Activated T-cell treated with anti-CD3 and anti-CD28 coated beads, Interleukin-2, amount 50 U/mL, for 72 hours (primary cell): ENCODE measurements at regions not wholly inside any gene's neighbourhood (a gene's known extent, or its start where the extent isn't known, plus 50 kb on each side); places are given as distances from the start of the nearest gene placed in this dataset.

Experiments used
- ATAC-seq, 2 donors: fragments of 150-1000 bp; cut with Tn5 transposase; replicated peaks in 1 of 2; 2 replicates each; pipeline ENCODE4 v1.10.0; 2021; ENCODE audit warnings: moderate library complexity in 2 of 2, mild to moderate bottlenecking in 1 of 2
- DNase-seq, 2 donors: peaks; one replicate each; pipeline ENCODE4 v3.0.0; 2021 to 2022; ENCODE audit warnings: mixed read lengths in 1 of 2
- H3K27ac Mint-ChIP-seq: one replicate; pipeline ENCODE4 v1.8.0; 2022; ENCODE audit warnings: mild to moderate bottlenecking, moderate library complexity, mixed read lengths
- H3K27me3 Mint-ChIP-seq: one replicate; pipeline ENCODE4 v1.8.0; 2022; ENCODE audit warnings: low read depth, mixed read lengths
- H3K36me3 Mint-ChIP-seq, 2 donors: one replicate each; pipeline ENCODE4 v1.8.0; 2022; ENCODE audit warnings: mixed read lengths in 2 of 2, mild to moderate bottlenecking in 1 of 2; ENCODE audit not compliant: insufficient read depth in 2 of 2
- H3K4me1 Mint-ChIP-seq: one replicate; pipeline ENCODE4 v1.8.0; 2022; ENCODE audit warnings: low read depth, mixed read lengths
- H3K4me3 Mint-ChIP-seq, 2 donors: one replicate each; pipeline ENCODE4 v1.8.0; 2022; ENCODE audit warnings: mild to moderate bottlenecking in 2 of 2, mixed read lengths in 2 of 2, moderate library complexity in 2 of 2
- H3K9me3 Mint-ChIP-seq, 2 donors: one replicate each; pipeline ENCODE4 v1.8.0; 2022; ENCODE audit warnings: mixed read lengths in 2 of 2

DNA sequence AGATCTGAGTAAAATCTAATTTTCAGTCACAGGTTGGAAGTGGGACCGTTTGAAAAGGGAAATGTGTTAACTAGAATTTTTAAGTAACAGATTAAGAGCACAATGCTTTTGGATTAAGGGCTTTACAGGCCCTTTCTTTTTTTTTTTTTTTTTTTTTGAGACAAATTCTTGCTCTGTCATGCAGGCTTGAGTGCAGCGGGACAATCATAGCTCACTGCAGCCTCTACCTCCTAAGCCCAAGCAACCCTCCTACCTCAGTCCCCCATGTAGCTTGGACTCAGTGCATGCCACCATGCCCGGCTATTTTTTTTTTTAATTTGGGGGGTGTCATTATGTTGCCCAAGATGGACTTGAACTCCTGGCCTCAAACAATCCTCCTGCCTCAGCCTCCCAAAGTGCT lies 363.7 kb downstream of the LIG4 start:
- Mint-ChIP-seq H3K9me3 (peaks cover 1 to 5% of the 10 kb centered on the region in 2 donors), H3K27ac (no peak overlapping the region), H3K4me3 (no peak overlapping the region), H3K36me3 (no peaks in the 10 kb centered on the region), H3K27me3 (no peaks in the 10 kb centered on the region), H3K4me1 (no peaks in the 10 kb centered on the region)
- ATAC-seq (no peak), DNase-seq (no peak)

DNA sequence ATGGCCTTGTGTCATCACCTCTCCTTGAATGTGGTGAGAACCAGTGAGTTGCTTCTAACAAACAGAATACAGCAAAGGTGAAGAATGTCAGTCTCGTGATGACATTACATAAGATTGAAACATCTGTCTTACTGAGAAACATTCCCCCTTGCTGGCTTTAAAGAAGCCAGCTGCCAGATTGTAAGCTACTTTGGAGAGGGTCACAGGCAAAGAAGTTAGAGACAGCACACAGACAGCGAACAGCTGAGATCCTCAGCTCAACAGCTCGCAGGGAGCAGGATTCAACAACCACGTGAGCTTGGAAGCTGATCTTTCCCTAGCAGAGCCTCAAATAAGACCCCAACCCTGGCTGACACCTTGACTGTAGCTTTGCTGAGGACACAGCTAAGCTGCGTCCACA lies 367.9 kb downstream of the LIG4 start:
- H3K27ac Mint-ChIP-seq, result no peak overlapping the region
- no peak for ATAC-seq
- H3K4me1 Mint-ChIP-seq, result no peaks in the 10 kb centered on the region
- H3K27me3 Mint-ChIP-seq, result no peaks in the 10 kb centered on the region
- DNase-seq, result no peak
- no peaks in the 10 kb centered on the region for H3K36me3 Mint-ChIP-seq
- no peaks in the 10 kb centered on the region for H3K9me3 Mint-ChIP-seq
- no peak overlapping the region for H3K4me3 Mint-ChIP-seq

DNA sequence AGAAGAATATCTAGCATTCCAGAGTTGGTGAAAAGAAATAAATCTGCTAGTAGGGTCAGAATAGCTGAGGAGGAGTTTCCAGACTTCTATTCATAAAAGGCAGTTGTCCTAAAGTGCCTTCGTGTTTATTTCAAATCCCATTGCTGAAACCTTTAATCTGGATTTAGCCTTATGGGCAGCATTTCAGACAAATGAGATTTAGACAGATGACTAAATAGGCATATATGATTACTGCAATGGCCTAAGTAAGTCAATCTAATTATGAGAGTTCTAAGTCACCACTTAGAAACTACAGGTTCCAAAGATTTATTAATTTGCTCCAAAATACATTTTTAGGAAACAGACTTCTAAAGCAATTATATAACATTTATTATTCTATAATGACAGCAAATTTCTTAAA lies 368.7 kb downstream of the LIG4 start:
- H3K9me3 Mint-ChIP-seq, result no peaks in the 10 kb centered on the region
- no peaks in the 10 kb centered on the region for H3K4me1 Mint-ChIP-seq
- H3K36me3 Mint-ChIP-seq, result no peaks in the 10 kb centered on the region
- H3K27ac Mint-ChIP-seq, result no peak overlapping the region
- H3K27me3 Mint-ChIP-seq, result no peaks in the 10 kb centered on the region
- no peak overlapping the region for H3K4me3 Mint-ChIP-seq
- ATAC-seq, result no peak
- no peak for DNase-seq

DNA sequence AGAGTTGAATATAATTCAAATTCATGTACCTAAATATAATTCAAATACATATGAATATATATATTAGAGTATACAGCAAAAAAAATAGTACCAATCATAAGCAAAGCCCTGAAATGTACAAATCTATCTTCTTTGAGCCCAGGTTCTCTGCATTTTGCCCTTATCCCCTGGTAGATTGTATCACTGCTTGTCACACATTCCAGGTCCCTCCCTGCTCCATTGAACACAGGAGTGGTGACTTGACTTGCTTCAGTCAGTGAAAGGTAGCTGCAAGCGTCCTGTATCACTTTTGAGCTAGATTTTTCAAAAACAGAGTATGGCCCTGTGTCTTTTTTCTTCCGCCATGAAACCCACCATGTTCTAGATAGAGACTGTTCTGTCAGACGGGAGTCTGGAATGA lies 369.4 kb downstream of the LIG4 start:
- no peaks in the 10 kb centered on the region for H3K4me1 Mint-ChIP-seq
- H3K9me3 Mint-ChIP-seq, result no peaks in the 10 kb centered on the region
- no peaks in the 10 kb centered on the region for H3K27me3 Mint-ChIP-seq
- no peak for ATAC-seq
- no peaks in the 10 kb centered on the region for H3K36me3 Mint-ChIP-seq
- DNase-seq, result no peak
- no peak overlapping the region for H3K27ac Mint-ChIP-seq
- H3K4me3 Mint-ChIP-seq, result no peak overlapping the region

DNA sequence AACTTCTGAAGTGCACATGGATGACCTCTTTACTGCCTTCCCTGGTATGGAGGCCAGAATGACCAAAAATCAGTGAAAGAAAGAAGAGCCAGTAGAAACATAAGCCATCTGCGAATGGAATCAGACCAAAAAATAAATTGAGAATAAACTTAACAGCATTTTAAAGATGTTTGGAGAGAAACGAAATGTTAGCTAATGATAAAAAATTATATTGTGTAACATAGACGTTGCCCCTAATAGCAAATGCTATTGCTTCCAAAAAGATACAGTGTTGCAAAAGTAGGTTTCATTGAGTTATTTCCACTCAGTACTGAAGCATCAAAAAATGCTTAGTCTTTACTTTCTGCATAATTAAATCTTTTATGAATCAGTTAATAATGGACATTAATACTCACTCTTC lies 371.7 kb downstream of the LIG4 start:
- Mint-ChIP-seq H3K27me3 (no peaks in the 10 kb centered on the region), H3K36me3 (no peaks in the 10 kb centered on the region), H3K4me1 (no peaks in the 10 kb centered on the region), H3K4me3 (no peak overlapping the region), H3K27ac (no peak overlapping the region), H3K9me3 (no peaks in the 10 kb centered on the region)
- no peak for DNase-seq
- ATAC-seq, result no peak

DNA sequence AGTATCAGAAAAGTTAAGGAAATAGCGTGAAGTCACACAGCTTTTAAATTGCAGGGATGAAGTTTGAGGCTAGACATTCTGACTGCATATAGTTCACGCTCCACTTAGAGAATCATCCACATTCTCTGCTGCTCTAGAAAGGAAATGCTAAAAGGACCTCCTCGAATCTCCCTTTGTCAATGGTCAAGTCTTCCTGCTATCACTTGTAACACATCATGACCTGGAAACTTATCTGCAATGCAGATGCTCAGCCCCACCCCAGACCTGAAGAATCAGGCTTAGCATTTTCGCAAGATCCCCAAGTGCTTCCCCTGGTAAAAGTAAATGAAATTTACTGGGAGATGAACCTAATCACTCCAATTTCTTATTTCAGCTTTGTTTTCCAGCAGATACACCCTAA lies 372.1 kb downstream of the LIG4 start:
- H3K27me3 Mint-ChIP-seq, result no peaks in the 10 kb centered on the region
- H3K36me3 Mint-ChIP-seq, result no peaks in the 10 kb centered on the region
- H3K27ac Mint-ChIP-seq, result no peak overlapping the region
- H3K4me3 Mint-ChIP-seq, result no peak overlapping the region
- H3K9me3 Mint-ChIP-seq, result no peaks in the 10 kb centered on the region
- ATAC-seq (no peak), DNase-seq (no peak)
- H3K4me1 Mint-ChIP-seq, result no peaks in the 10 kb centered on the region

DNA sequence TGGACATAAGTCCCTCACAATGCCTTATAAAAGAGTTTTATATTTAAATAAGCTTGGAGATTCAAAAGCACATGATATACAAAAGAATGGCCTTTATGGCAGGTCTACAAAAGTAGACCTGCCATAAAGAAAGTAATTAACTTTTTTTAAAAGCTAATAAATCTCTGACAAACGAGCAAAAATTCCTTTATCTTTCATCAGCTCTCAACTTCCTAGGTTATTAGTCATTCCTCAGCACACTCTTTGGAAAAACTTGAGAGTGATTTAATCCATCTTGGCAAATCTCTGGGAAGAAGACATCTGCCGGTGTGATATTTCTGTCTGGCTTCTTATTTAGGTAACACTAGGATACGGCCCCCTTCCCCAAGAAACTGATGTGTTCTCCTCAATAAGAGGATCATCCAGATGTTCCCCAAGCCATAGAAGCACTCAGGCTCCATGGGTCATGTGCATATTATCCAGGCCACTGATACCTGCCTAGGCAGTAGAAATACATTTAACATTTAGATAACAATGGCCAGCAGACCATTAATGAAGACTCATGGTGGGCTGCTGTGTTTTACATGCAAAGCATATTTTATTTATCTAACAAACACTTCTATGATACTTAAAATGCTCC lies 372.7 kb downstream of the LIG4 start:
- Mint-ChIP-seq H3K4me3 (no peak overlapping the region), H3K27me3 (no peaks in the 10 kb centered on the region), H3K4me1 (no peaks in the 10 kb centered on the region), H3K36me3 (no peaks in the 10 kb centered on the region), H3K27ac (no peak overlapping the region), H3K9me3 (no peaks in the 10 kb centered on the region)
- ATAC-seq, result no peak
- DNase-seq, result no peak

DNA sequence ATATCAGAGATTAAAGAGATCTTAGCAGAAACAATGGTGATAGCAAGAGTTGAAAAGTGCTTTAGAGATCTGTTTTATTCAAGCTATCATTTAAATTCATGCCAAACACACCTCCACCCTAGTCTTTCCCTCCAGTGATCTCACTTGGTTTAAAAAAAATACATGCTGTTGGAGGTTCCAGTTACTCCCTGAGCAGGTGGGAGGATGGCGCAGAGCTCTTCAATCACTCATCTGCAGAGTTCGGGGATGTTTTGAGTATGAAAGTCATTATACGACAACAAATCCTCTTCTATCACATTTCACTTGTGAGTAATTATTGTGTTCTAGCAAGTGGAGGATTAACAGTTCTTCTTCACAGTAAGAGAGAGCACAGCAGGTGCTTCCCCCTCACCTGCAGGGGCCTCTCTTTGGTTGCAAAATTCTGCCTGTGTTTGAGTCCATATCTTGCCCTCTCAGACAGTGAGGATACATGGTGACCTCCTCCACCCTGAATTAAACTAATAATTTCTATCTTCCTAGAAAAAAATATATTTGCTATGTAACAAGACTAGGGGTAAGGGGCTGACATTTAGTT lies 376.7 kb downstream of the LIG4 start:
- no peaks in the 10 kb centered on the region for H3K27me3 Mint-ChIP-seq
- H3K36me3 Mint-ChIP-seq, result no peaks in the 10 kb centered on the region
- H3K9me3 Mint-ChIP-seq, result no peaks in the 10 kb centered on the region
- no peaks in the 10 kb centered on the region for H3K4me1 Mint-ChIP-seq
- no peak for ATAC-seq
- DNase-seq, result no peak
- H3K27ac Mint-ChIP-seq, result no peak overlapping the region
- no peak overlapping the region for H3K4me3 Mint-ChIP-seq

DNA sequence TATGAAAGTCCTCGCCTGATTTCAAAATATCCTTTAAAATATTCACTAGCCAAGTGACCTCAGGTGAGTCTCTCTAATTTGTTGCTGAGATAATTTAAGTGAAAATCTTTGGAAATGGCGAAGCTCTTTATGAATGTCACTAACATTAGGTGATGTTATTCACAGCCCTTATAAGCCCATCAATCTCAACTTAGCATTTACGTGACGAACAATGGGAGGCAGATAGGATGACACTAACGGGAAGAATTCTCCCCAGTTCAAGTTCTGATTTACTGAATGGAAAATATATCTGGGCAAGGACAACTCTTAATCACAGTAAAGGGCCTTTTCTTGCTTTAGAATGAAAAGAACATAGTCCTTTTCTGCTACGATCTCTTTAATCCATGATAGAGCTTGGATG lies 378.7 kb downstream of the LIG4 start:
- no peak overlapping the region for H3K4me3 Mint-ChIP-seq
- H3K9me3 Mint-ChIP-seq, result peaks cover 3 to 6% of the 10 kb centered on the region in 2 donors
- H3K4me1 Mint-ChIP-seq, result no peaks in the 10 kb centered on the region
- no peaks in the 10 kb centered on the region for H3K27me3 Mint-ChIP-seq
- ATAC-seq, result no peak
- H3K36me3 Mint-ChIP-seq, result no peaks in the 10 kb centered on the region
- DNase-seq, result no peak
- no peak overlapping the region for H3K27ac Mint-ChIP-seq

DNA sequence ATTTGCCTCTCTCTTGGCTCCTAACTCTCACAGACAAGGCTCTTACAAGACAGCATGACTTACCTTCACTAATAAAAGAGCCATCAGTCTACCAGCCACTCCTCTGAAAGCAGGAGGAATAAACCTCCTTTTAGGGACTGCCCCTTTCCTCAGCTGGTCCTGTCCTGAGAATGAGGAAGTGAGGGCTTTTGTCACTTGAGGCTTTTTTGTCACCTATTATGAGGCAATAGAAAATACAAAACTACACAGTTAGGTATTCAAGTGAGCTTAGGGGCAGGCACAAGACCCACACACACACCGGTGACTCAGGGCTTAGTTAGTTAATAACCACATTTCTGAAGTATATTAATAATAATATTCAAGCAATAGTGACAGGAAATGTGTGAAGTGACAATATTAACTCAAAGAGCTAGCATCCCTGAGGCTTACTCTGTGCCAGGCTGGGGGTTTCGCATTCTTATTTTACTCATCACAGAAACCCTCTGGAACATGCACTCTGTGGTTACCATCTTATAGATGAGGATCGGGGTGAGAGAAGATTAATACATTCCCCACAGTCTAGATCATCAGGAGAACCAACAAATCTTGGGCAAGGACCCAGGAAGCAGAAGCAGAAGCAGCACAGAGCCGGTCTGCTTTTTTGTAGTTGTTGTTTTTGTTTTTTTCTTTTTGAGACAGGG lies 379.9 kb downstream of the LIG4 start:
- no peaks in the 10 kb centered on the region for H3K27me3 Mint-ChIP-seq
- ATAC-seq, result no peak
- H3K4me3 Mint-ChIP-seq, result no peak overlapping the region

DNA sequence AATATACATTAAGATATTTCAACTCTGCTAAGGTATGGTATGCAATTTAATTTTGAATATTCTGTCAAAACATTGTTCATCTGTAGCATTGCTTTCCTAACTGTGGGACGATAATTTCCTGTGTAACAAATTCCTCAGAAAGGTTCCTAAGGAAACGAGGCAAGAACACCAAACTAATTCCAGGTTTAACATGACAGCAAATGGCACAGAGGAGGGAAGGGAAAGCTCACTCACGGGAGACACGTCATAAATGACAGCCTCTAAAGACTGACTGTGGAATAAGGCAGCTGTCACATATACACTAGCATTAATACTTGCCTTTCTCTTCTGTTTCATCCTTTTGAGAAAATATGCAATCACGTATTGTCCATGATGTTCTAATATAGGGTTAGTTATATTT lies 380.6 kb downstream of the LIG4 start:
- H3K36me3 Mint-ChIP-seq, result peaks cover 0 to 1% of the 10 kb centered on the region in 2 donors
- ATAC-seq (no peak), DNase-seq (no peak)
- H3K4me1 Mint-ChIP-seq, result no peaks in the 10 kb centered on the region
- H3K27me3 Mint-ChIP-seq, result no peaks in the 10 kb centered on the region
- no peak overlapping the region for H3K27ac Mint-ChIP-seq
- peaks cover 6% of the 10 kb centered on the region in 2 donors for H3K9me3 Mint-ChIP-seq
- H3K4me3 Mint-ChIP-seq, result no peak overlapping the region

More for the DNA sequence above, 379.9 kb downstream of the LIG4 start:
- no peaks in the 10 kb centered on the region for H3K4me1 Mint-ChIP-seq
- no peak for DNase-seq
- H3K27ac Mint-ChIP-seq, result no peak overlapping the region
- H3K9me3 Mint-ChIP-seq, result peaks cover 3 to 6% of the 10 kb centered on the region in 2 donors
- peaks cover 0 to 1% of the 10 kb centered on the region in 2 donors for H3K36me3 Mint-ChIP-seq

DNA sequence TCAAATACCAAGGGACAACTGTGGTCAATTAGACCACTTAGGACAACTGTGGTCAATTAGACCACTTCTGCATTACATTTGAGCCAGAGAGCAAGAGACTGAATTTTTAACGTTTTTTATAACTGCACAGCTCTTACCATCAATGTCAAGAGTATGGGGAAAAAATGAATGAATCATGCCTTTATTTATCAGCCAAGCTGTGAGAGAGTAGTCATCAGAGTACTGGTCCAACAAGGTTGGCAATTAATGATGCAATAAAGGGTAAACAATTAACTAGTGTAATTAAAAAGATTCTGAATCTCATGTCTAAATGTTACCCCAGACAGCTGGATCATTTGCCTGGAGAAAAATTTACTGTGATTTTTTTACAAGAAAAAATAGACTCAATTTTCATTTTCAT lies 381.1 kb downstream of the LIG4 start:
- Mint-ChIP-seq H3K27me3 (no peaks in the 10 kb centered on the region), H3K27ac (no peak overlapping the region), H3K4me3 (no peak overlapping the region), H3K36me3 (peaks cover 0 to 1% of the 10 kb centered on the region in 2 donors), H3K4me1 (no peaks in the 10 kb centered on the region), H3K9me3 (peaks cover 6 to 7% of the 10 kb centered on the region in 2 donors)
- DNase-seq (no peak), ATAC-seq (no peak)

DNA sequence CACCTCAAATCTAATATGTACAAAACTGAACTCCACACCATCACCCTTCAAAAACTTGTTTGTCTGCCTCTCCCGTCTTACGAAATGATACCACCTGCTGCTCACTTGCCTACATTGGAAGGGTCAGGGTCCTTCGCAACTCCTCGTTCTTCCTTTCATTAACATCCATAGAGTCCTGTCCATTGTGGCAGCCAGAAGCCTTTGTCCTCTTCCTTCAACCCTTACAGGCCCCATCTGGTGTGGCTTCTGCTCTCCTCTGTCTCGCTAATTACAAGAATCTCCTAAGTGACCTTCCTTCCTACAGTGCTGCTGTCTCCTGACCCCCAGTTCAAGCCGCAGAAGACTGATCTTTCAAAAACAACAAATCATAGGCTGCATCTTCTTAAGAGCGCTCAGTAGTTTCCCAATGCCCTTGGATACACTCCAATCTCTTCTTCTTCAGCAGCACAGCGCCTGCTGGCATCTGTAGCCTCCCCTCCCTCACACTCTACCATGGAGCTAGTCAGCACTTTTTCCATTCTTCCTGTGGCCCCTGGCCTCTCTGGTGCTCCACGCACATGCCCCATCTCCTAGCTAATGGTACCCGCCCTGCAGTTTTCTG lies 382.7 kb downstream of the LIG4 start:
- Mint-ChIP-seq H3K9me3 (peaks cover 6 to 7% of the 10 kb centered on the region in 2 donors), H3K27ac (no peak overlapping the region), H3K27me3 (no peaks in the 10 kb centered on the region), H3K36me3 (peaks cover 0 to 1% of the 10 kb centered on the region in 2 donors), H3K4me3 (no peak overlapping the region), H3K4me1 (no peaks in the 10 kb centered on the region)
- ATAC-seq (no peak), DNase-seq (no peak)
